ENCODE measurements at regions not wholly inside any gene's neighbourhood (a gene's known extent, or its start where the extent isn't known, plus 50 kb on each side); places are given as distances from the start of the nearest gene placed in this dataset.
"Not testable (repeated sequence)": the region's sequence is repeated elsewhere in the genome, so short reads cannot be mapped to it uniquely, and the experiment has no call there.

- no peak for DNase-seq
Observed at GRCh38 chr1:95627244-95627643, 393.2 kb downstream of the RWDD3 start.

GRCh38 chr1:95631695-95632094 lies 397.7 kb downstream of the RWDD3 start:
- DNase-seq, result no peak

GRCh38 chr1:95635811-95636210 lies 401.8 kb downstream of the RWDD3 start:
- no peak for DNase-seq

- no peak for DNase-seq
Observed at GRCh38 chr1:95636897-95637296, 402.9 kb downstream of the RWDD3 start.

- DNase-seq, result no peak
Observed at GRCh38 chr1:95640746-95641145, 406.7 kb downstream of the RWDD3 start.

- DNase-seq, result no peak
Observed at GRCh38 chr1:95641386-95641785, 407.4 kb downstream of the RWDD3 start.

GRCh38 chr1:95642035-95642434 lies 408.0 kb downstream of the RWDD3 start:
- no peak for DNase-seq

GRCh38 chr1:95643071-95643470 lies 409.1 kb downstream of the RWDD3 start:
- DNase-seq, result no peak

- not testable (repeated sequence) for DNase-seq
Observed at GRCh38 chr1:95645126-95645525, 411.1 kb downstream of the RWDD3 start.

GRCh38 chr1:95650631-95651030 lies 416.6 kb downstream of the RWDD3 start:
- DNase-seq, result no peak

- no peak for DNase-seq
Observed at GRCh38 chr1:95652423-95652965, 418.5 kb downstream of the RWDD3 start.

- no peak for DNase-seq
Observed at GRCh38 chr1:95653618-95654017, 419.6 kb downstream of the RWDD3 start.

GRCh38 chr1:95655321-95656020 lies 421.5 kb downstream of the RWDD3 start:
- DNase-seq, result no peak

- no peak for DNase-seq
Observed at GRCh38 chr1:95657248-95657647, 423.2 kb downstream of the RWDD3 start.

GRCh38 chr1:95659166-95659565 lies 425.2 kb downstream of the RWDD3 start:
- DNase-seq, result no peak

GRCh38 chr1:95659588-95659987 lies 425.6 kb downstream of the RWDD3 start:
- no peak for DNase-seq

- DNase-seq, result no peak
Observed at GRCh38 chr1:95660736-95661135, 426.7 kb downstream of the RWDD3 start.

- not testable (repeated sequence) for DNase-seq
Observed at GRCh38 chr1:95663530-95663929, 429.5 kb downstream of the RWDD3 start.

GRCh38 chr1:95668165-95668564 lies 434.2 kb downstream of the RWDD3 start:
- DNase-seq, result no peak

GRCh38 chr1:95669638-95670037 lies 435.6 kb downstream of the RWDD3 start:
- not testable (repeated sequence) for DNase-seq

- no peak for DNase-seq
Observed at GRCh38 chr1:95671098-95671497, 437.1 kb downstream of the RWDD3 start.

- no peak for DNase-seq
Observed at GRCh38 chr1:95679262-95679661, 445.3 kb downstream of the RWDD3 start.

- no peak for DNase-seq
Observed at GRCh38 chr1:95685081-95685480, 451.1 kb downstream of the RWDD3 start.

GRCh38 chr1:95686217-95686616 lies 452.2 kb downstream of the RWDD3 start:
- no peak for DNase-seq

Data from T-helper 2 cell (primary cell).